IMR-90 (cell line): ENCODE measurements at regions not wholly inside any gene's neighbourhood (a gene's known extent, or its start where the extent isn't known, plus 50 kb on each side); places are given as distances from the start of the nearest gene placed in this dataset.

Experiments used
- ATAC-seq: fragments of 200-7000 bp; cut with Tn5 transposase; 2 replicates; pipeline ENCODE4 v1.9.1; 2020; ENCODE audit warnings: low read depth, mild to moderate bottlenecking, moderate library complexity
- BruUV-seq: library from RNA; stranded (reverse); fragments of 400-500 nt; replicated peaks from 2 replicates; lab custom pipeline; 2021; lab: Mats Ljungman, UMichigan
- CTCF ChIA-PET: fragments of 300-600 bp; formaldehyde crosslinking; extraction: SDS; loops from one replicate; lab custom pipeline; 2021; ENCODE audit warnings: antibody characterized with exemption; lab: Yijun Ruan, JAX
- POLR2A ChIA-PET: fragments of 300-600 bp; sonication (Branson Sonifier 250); formaldehyde crosslinking; loops from one replicate; lab custom pipeline; 2022; ENCODE audit warnings: antibody characterized with exemption; ENCODE audit not compliant: unreplicated experiment; lab: Charles Lee
- DNase-seq: peaks from one replicate; pipeline ENCODE4 v3.0.0; 2013
- H2AFZ ChIP-seq: replicated peaks from 2 replicates; pipeline ENCODE3; 2013; ENCODE audit warnings: low read length, mild to moderate bottlenecking; ENCODE audit not compliant: poor library complexity
- H2AK5ac ChIP-seq: 2 replicates; pipeline ENCODE4 v1.6.1; 2013; ENCODE audit warnings: low read depth, low read length, inconsistent platforms
- H2AK9ac ChIP-seq: replicated peaks from 2 replicates; pipeline ENCODE3; 2013; ENCODE audit warnings: mild to moderate bottlenecking, low read depth, low read length, moderate library complexity; ENCODE audit not compliant: poor library complexity
- H2BK120ac ChIP-seq: 2 replicates; pipeline ENCODE4 v1.6.1; 2013; ENCODE audit warnings: low read depth, low read length, inconsistent platforms
- H2BK15ac ChIP-seq: 3 replicates; pipeline ENCODE4 v1.6.1; 2013; ENCODE audit warnings: low read depth, low read length, inconsistent platforms
- H2BK20ac ChIP-seq: 2 replicates; pipeline ENCODE4 v1.6.1; 2013; ENCODE audit warnings: low read depth, mild to moderate bottlenecking, inconsistent platforms, low read length, moderate library complexity
- H2BK5ac ChIP-seq: 2 replicates; pipeline ENCODE4 v1.6.1; 2013; ENCODE audit warnings: mild to moderate bottlenecking, low read depth, low read length, inconsistent platforms; ENCODE audit not compliant: poor library complexity, severe bottlenecking
- H3K14ac ChIP-seq: replicated peaks from 2 replicates; pipeline ENCODE4 v1.6.1; 2013; ENCODE audit warnings: low read depth, low read length, inconsistent platforms
- H3K18ac ChIP-seq: 2 replicates; pipeline ENCODE4 v1.6.1; 2013; ENCODE audit warnings: low read depth, low read length, control low read depth
- H3K23ac ChIP-seq: 2 replicates; pipeline ENCODE4 v1.6.1; 2013; ENCODE audit warnings: low read depth, low read length, inconsistent platforms
- H3K27ac ChIP-seq: 2 replicates; pipeline ENCODE4 v1.5.1; 2013; ENCODE audit warnings: mild to moderate bottlenecking, control low read depth, low read length; ENCODE audit not compliant: insufficient read depth
- H3K27me3 ChIP-seq: 2 replicates; pipeline ENCODE4 v1.6.1; 2013; ENCODE audit warnings: low read length; ENCODE audit not compliant: control insufficient read depth, insufficient read depth
- H3K36me3 ChIP-seq: 2 replicates; pipeline ENCODE4 v1.6.1; 2013; ENCODE audit warnings: low read length, mixed read lengths; ENCODE audit not compliant: control insufficient read depth, insufficient read depth
- H3K4ac ChIP-seq: 2 replicates; pipeline ENCODE4 v1.6.1; 2013; ENCODE audit warnings: low read depth, low read length, inconsistent platforms
- H3K4me1 ChIP-seq: 2 replicates; pipeline ENCODE4 v1.6.1; 2013; ENCODE audit warnings: low read length, mixed read lengths; ENCODE audit not compliant: control insufficient read depth, insufficient read depth
- H3K4me2 ChIP-seq: 2 replicates; pipeline ENCODE4 v1.6.1; 2013; ENCODE audit warnings: low read depth, mild to moderate bottlenecking, control low read depth, low read length, moderate library complexity
- H3K4me3 ChIP-seq: 2 replicates; pipeline ENCODE4 v1.5.1; 2013; ENCODE audit warnings: low read depth, mild to moderate bottlenecking, control low read depth, low read length, moderate library complexity; ENCODE audit not compliant: insufficient read depth
- H3K56ac ChIP-seq: 2 replicates; pipeline ENCODE4 v1.6.1; 2013; ENCODE audit warnings: low read length, inconsistent platforms; ENCODE audit not compliant: insufficient read depth; ENCODE audit errors: extremely low read depth
- H3K79me1 ChIP-seq, 2 experiments: 2 replicates each; pipeline ENCODE4 v1.6.1; 2013; ENCODE audit warnings: low read length in 2 of 2, inconsistent platforms in 1 of 2, low read depth in 1 of 2
- H3K9ac ChIP-seq: 2 replicates; pipeline ENCODE4 v1.6.1; 2013; ENCODE audit warnings: low read depth, low read length, control low read depth
- H3K9me1 ChIP-seq: 2 replicates; pipeline ENCODE4 v1.6.1; 2013; ENCODE audit warnings: low read length, inconsistent platforms; ENCODE audit not compliant: insufficient read depth
- H3K9me3 ChIP-seq: 2 replicates; pipeline ENCODE4 v1.6.1; 2013; ENCODE audit warnings: low read length; ENCODE audit not compliant: control insufficient read depth, insufficient read depth
- H4K20me1 ChIP-seq: 2 replicates; pipeline ENCODE4 v1.6.1; 2013; ENCODE audit warnings: low read length, inconsistent platforms; ENCODE audit not compliant: insufficient read depth
- H4K5ac ChIP-seq: 2 replicates; pipeline ENCODE4 v1.6.1; 2013; ENCODE audit warnings: mild to moderate bottlenecking, low read depth, low read length, control low read depth
- H4K8ac ChIP-seq, 2 experiments: 2 replicates each; pipeline ENCODE4 v1.6.1; 2013; ENCODE audit warnings: low read depth in 2 of 2, low read length in 2 of 2, control low read depth in 1 of 2, inconsistent platforms in 1 of 2
- H4K91ac ChIP-seq: 2 replicates; pipeline ENCODE4 v1.6.1; 2013; ENCODE audit warnings: low read depth, low read length, inconsistent platforms; ENCODE audit not compliant: insufficient read depth
- MAFK ChIP-seq: IDR thresholded peaks from 2 replicates; pipeline ENCODE4 v1.6.1; 2012; ENCODE audit warnings: low read depth, low read length, improper control_type of control experiment
- WGBS, 2 experiments: methylation state at CpG; one replicate each; pipeline versions ENCODE4 v1.1.5 to v1.1.7; 2013; ENCODE audit warnings: missing lambda C conversion rate in 2 of 2; ENCODE audit not compliant: insufficient read length in 1 of 2; ENCODE audit errors: extremely low coverage in 2 of 2; 5-methylcytosine and 5-hydroxymethylcytosine counted together
- dilution Hi-C: fragments of 300-500 bp; cut with HindIII; formaldehyde crosslinking; loops from one replicate; pipeline ENCODE4 v1.14.3; 2018; ENCODE audit warnings: low sequenced_read_pairs; ENCODE audit not compliant: unreplicated experiment
- in situ Hi-C: fragments of 300-500 bp; cut with MboI; formaldehyde crosslinking; loops from 3 replicates; pipeline ENCODE4 v1.14.3; 2019; ENCODE audit warnings: low sequenced_read_pairs, inconsistent platforms, mixed read lengths
- intact Hi-C: fragments of 100-400 bp; cut with micrococcal nuclease; formaldehyde crosslinking; loops from 2 replicates; pipeline ENCODE4 v1.10.0; 2022

DNA sequence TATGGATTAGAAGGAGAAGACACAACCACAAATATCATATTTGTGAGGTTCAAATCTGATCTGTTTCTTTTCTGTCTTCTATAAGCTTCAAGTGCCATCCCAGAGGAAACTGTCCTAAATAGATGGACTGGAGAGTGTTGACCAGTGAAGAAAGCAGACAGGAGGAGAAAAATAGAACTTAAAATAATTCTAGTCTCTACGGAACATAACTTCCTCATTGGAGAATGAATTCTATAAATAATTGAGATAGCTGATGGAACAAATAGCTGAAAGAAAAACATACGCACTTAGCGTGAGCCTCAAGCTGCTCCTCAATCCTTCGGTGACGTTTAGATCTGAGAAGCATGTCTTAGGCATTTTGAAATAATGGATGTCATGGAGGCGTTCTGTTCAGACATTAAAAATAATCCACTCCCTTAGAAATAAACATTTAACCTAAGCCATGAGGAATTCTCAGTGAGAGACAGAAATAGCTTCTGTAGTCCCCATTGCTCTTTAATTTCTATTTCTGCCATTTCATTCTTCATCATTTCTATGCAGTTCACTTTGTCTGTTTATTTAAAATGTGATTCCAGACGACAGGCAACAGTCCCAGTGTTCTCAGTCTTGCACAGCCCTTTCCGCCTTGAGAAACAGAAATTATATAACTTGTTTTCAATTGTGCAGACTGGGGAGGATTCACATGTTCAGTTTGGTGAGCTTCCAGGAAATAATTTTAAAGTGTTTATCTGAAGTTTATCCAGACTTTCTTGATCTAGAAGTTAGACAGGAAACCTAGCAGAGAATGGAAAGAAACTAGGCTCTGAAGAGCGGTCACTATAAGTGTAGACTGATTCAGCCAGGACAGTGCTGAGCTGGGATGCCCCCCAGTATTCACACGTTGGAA is 97.3 kb downstream of the NR1D2 start:
- H2AFZ ChIP-seq: no peak overlapping the region
- CTCF ChIA-PET: interaction anchor here (0.6 to 1.1 kb wide), 3 partner anchors 187 to 642 kb away, joined by 3 read pairs; no protein-coding TSS in a partner anchor
- no peak overlapping the region for H3K27ac ChIP-seq

More for the DNA sequence above, 97.3 kb downstream of the NR1D2 start:
- dilution Hi-C loops: no loop called here
- H2BK120ac ChIP-seq: no peak overlapping the region
- no peaks in the 10 kb centered on the region for H3K9me3 ChIP-seq
- H2BK15ac ChIP-seq: no peak overlapping the region; the same call in 2 of the 3 replicates
- H2AK5ac ChIP-seq: no peak overlapping the region; the same call in 1 of the 2 replicates
- no peak for TF ChIP-seq MAFK
- H3K56ac ChIP-seq: no peak overlapping the region
- no peaks in the 10 kb centered on the region for H3K36me3 ChIP-seq
- peaks cover 2% of the 10 kb centered on the region; the same call in 1 of the 2 replicates for H3K9me1 ChIP-seq
- intact Hi-C loops: loop anchor here (2.0 kb wide), 1 partner anchor 104 kb away; no protein-coding TSS in a partner anchor
- no peak overlapping the region for H4K5ac ChIP-seq
- H3K27me3 ChIP-seq: no peaks in the 10 kb centered on the region
- H3K79me1 ChIP-seq: no peaks in the 10 kb centered on the region
- no CpG with 5 or more reads among the region's 10 CpGs for WGBS, 2 experiments
- no peak overlapping the region for H2BK5ac ChIP-seq
- no peak overlapping the region for H2AK9ac ChIP-seq
- in situ Hi-C loops: no loop called here
- H4K8ac ChIP-seq: no peak overlapping the region
- H3K4me1 ChIP-seq: peaks cover 4% of the 10 kb centered on the region; the same call in 1 of the 2 replicates
- H4K20me1 ChIP-seq: no peaks in the 10 kb centered on the region
- no peak overlapping the region for H3K4ac ChIP-seq
- DNase-seq (peak; percentile 58), ATAC-seq (peak; percentile 79)
- H3K14ac ChIP-seq: peak overlapping the region; percentile 46; the same call in 1 of the 2 replicates
- no peak overlapping the region for H3K23ac ChIP-seq
- H3K4me3 ChIP-seq: no peak overlapping the region
- no peak overlapping the region for H3K18ac ChIP-seq
- no peak overlapping the region for H3K9ac ChIP-seq
- peak overlapping the region; percentile 51 for H3K4me2 ChIP-seq
- no peak overlapping the region for H2BK20ac ChIP-seq
- POLR2A ChIA-PET: no interaction called here
- no TSS peak for BruUV-seq
- no peak overlapping the region for H4K91ac ChIP-seq
